SK-N-SH treated with all-trans-retinoic acid at 6 μM for 48 hours (cell line): ENCODE measurements at regions not wholly inside any gene's neighbourhood (a gene's known extent, or its start where the extent isn't known, plus 50 kb on each side); places are given as distances from the start of the nearest gene placed in this dataset.

Source experiments
- ARNTL ChIP-seq: fragments of 450-650 bp; formaldehyde crosslinking; IDR thresholded peaks from 2 replicates; pipeline ENCODE4 v1.5.0; 2020; ENCODE audit warnings: low read depth, mild to moderate bottlenecking, moderate library complexity, borderline replicate concordance
- CREB5 ChIP-seq: fragments of 250-450 bp; sonication (Bioruptor Pico); IDR thresholded peaks from 2 replicates; pipeline ENCODE4 v1.5.1; 2020; ENCODE audit warnings: low read depth, mild to moderate bottlenecking, moderate library complexity
- CSDC2 ChIP-seq: fragments of 250-450 bp; sonication (Bioruptor Pico); IDR thresholded peaks from 2 replicates; pipeline ENCODE4 v1.5.0; 2020; ENCODE audit warnings: mild to moderate bottlenecking, moderate library complexity
- ISL1 ChIP-seq: fragments of 250-450 bp; sonication (Bioruptor Pico); IDR thresholded peaks from 2 replicates; pipeline ENCODE4 v2.1.2; 2022; ENCODE audit warnings: mild to moderate bottlenecking, moderate library complexity
- ZC3H10 ChIP-seq: fragments of 250-450 bp; sonication (Bioruptor Pico); IDR thresholded peaks from 2 replicates; pipeline ENCODE4 v1.5.1; 2021; ENCODE audit warnings: mild to moderate bottlenecking, moderate library complexity
- ZFP3 ChIP-seq: fragments of 250-450 bp; sonication (Bioruptor Pico); IDR thresholded peaks from 2 replicates; pipeline ENCODE4 v1.5.0; 2020; ENCODE audit warnings: mild to moderate bottlenecking, moderate library complexity

DNA sequence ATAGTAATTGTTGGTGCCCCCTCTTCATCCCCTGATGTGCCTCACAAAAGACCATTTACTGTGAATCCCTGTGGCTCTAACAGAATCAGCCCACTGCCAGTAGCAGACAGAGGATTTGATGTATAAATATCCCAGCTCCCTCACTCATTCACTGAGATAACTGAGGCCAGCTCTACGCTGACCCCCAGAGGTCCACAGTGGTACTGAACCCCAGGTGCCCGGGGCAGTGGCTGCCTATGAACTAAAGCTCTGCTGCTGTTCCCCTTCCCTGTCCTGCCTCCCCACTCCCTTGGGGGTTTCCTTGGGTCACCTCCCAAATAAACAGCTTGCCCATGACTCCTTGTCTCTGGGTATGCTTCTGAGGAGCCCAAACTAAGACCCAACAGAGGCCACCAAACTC, 295.8 kb downstream of the FOXL1 start:
- TF ChIP-seq CREB5 (no peak), ISL1 (CRISPR knock-in tag) (no peak), ARNTL (CRISPR knock-in tag) (no peak), CSDC2 (CRISPR knock-in tag) (no peak), ZC3H10 (CRISPR knock-in tag) (no peak), ZFP3 (CRISPR knock-in tag) (no peak)
